Neural progenitor cell (in vitro differentiated cells): ENCODE measurements at regions not wholly inside any gene's neighbourhood (a gene's known extent, or its start where the extent isn't known, plus 50 kb on each side); places are given as distances from the start of the nearest gene placed in this dataset.
A peak's percentile ranks its signal among the peaks of the same experiment; 100 is the strongest.

Experiments used
- DNase-seq: peaks from one replicate; pipeline ENCODE4 v3.0.0-alpha.2; 2016; ENCODE audit warnings: low spot score
- H2AFZ ChIP-seq: fragments of 200-600 bp; sonication (generic); replicated peaks from 2 replicates; pipeline ENCODE4 v1.6.1; 2016; ENCODE audit warnings: antibody characterized with exemption
- H3F3A ChIP-seq: fragments of 200-600 bp; sonication (generic); 2 replicates; pipeline ENCODE4 v1.6.1; 2016; ENCODE audit warnings: antibody characterized with exemption, low read depth
- H3K27ac ChIP-seq: fragments of 200-600 bp; sonication (generic); 2 replicates; pipeline ENCODE4 v1.5.1; 2016; ENCODE audit warnings: mild to moderate bottlenecking
- H3K27me3 ChIP-seq: fragments of 200-600 bp; sonication (generic); 2 replicates; pipeline ENCODE4 v1.6.1; 2016; ENCODE audit warnings: mild to moderate bottlenecking, moderate library complexity
- H3K36me3 ChIP-seq: fragments of 200-600 bp; sonication (generic); 2 replicates; pipeline ENCODE4 v1.5.1; 2016
- H3K4me1 ChIP-seq: fragments of 200-600 bp; sonication (generic); 2 replicates; pipeline ENCODE4 v1.6.1; 2016; ENCODE audit warnings: mixed run types
- H3K4me2 ChIP-seq: fragments of 200-600 bp; sonication (generic); 2 replicates; pipeline ENCODE4 v1.6.1; 2016
- H3K4me3 ChIP-seq: fragments of 200-600 bp; sonication (generic); 2 replicates; pipeline ENCODE4 v1.5.1; 2016
- H3K79me2 ChIP-seq: fragments of 200-600 bp; sonication (generic); 2 replicates; pipeline ENCODE4 v1.6.1; 2016; ENCODE audit warnings: low read depth
- H3K9ac ChIP-seq: fragments of 200-600 bp; sonication (generic); 2 replicates; pipeline ENCODE4 v1.6.1; 2016
- H3K9me3 ChIP-seq: fragments of 200-600 bp; sonication (generic); 2 replicates; pipeline ENCODE4 v1.5.1; 2016; ENCODE audit warnings: low read depth
- H4K20me1 ChIP-seq: fragments of 200-600 bp; sonication (generic); 2 replicates; pipeline ENCODE4 v1.6.1; 2016; ENCODE audit warnings: low read depth
- H3K27ac Mint-ChIP-seq: 3 replicates; pipeline ENCODE4 v1.8.0; 2021; ENCODE audit warnings: mixed read lengths
- H3K27me3 Mint-ChIP-seq: 2 replicates; pipeline ENCODE4 v1.8.0; 2022; ENCODE audit warnings: low read depth, mild to moderate bottlenecking, inconsistent platforms, moderate library complexity, mixed read lengths; ENCODE audit not compliant: insufficient read depth
- H3K36me3 Mint-ChIP-seq: 3 replicates; pipeline ENCODE4 v1.8.0; 2021; ENCODE audit warnings: mixed read lengths
- H3K4me1 Mint-ChIP-seq: 3 replicates; pipeline ENCODE4 v1.8.0; 2021; ENCODE audit warnings: mixed read lengths
- H3K4me3 Mint-ChIP-seq: 3 replicates; pipeline ENCODE4 v1.8.0; 2021; ENCODE audit warnings: mild to moderate bottlenecking, moderate library complexity, mixed read lengths
- H3K9me3 Mint-ChIP-seq: 3 replicates; pipeline ENCODE4 v1.8.0; 2020; ENCODE audit warnings: mixed read lengths
- CTCF ChIP-seq: fragments of 200-600 bp; sonication (generic); IDR thresholded peaks from 2 replicates; pipeline ENCODE4 v1.5.1; 2017; ENCODE audit warnings: antibody characterized with exemption, mild to moderate bottlenecking
- EZH2 ChIP-seq: fragments of 200-600 bp; sonication (generic); IDR thresholded peaks from 2 replicates; pipeline ENCODE4 v1.6.1; 2017; ENCODE audit warnings: antibody characterized with exemption, mild to moderate bottlenecking, moderate library complexity
- EZH2phosphoT487 ChIP-seq: fragments of 200-600 bp; sonication (generic); IDR thresholded peaks from 2 replicates; pipeline ENCODE4 v1.6.1; 2017; ENCODE audit warnings: antibody characterized with exemption

- Histone ChIP-seq H3K9ac (no peak overlapping the region), H4K20me1 (no peaks in the 10 kb centered on the region), H3K27ac (no peak overlapping the region), H3F3A (no peaks in the 10 kb centered on the region), H2AFZ (no peak overlapping the region), H3K4me2 (no peak overlapping the region), H3K36me3 (no peaks in the 10 kb centered on the region), H3K4me3 (no peak overlapping the region), H3K9me3 (no peaks in the 10 kb centered on the region), H3K27me3 (no peaks in the 10 kb centered on the region), H3K79me2 (no peaks in the 10 kb centered on the region), H3K4me1 (no peaks in the 10 kb centered on the region)
- Mint-ChIP-seq H3K4me1 (peaks cover 3% of the 10 kb centered on the region), H3K9me3 (no peaks in the 10 kb centered on the region), H3K36me3 (no peaks in the 10 kb centered on the region), H3K4me3 (no peak overlapping the region), H3K27ac (no peak overlapping the region), H3K27me3 (peaks cover 2% of the 10 kb centered on the region)
- no peak for DNase-seq
- TF ChIP-seq CTCF (no peak), EZH2 (no peak), EZH2phosphoT487 (no peak)
Observed at GRCh38 chr4:154086247-154086646, 297.4 kb upstream of the SFRP2 start.

GRCh38 chr4:154084864-154085263 lies 296.0 kb upstream of the SFRP2 start:
- Histone ChIP-seq H3K36me3 (no peaks in the 10 kb centered on the region), H3K27ac (no peak overlapping the region), H3F3A (no peaks in the 10 kb centered on the region), H3K79me2 (no peaks in the 10 kb centered on the region), H2AFZ (no peak overlapping the region), H4K20me1 (no peaks in the 10 kb centered on the region), H3K9ac (no peak overlapping the region), H3K4me1 (no peaks in the 10 kb centered on the region), H3K4me3 (no peak overlapping the region), H3K4me2 (no peak overlapping the region), H3K9me3 (no peaks in the 10 kb centered on the region), H3K27me3 (no peaks in the 10 kb centered on the region)
- H3K36me3 Mint-ChIP-seq, result no peaks in the 10 kb centered on the region
- H3K4me3 Mint-ChIP-seq, result no peak overlapping the region
- DNase-seq, result no peak
- no peak overlapping the region for H3K27ac Mint-ChIP-seq
- peaks cover 2% of the 10 kb centered on the region for H3K27me3 Mint-ChIP-seq
- TF ChIP-seq EZH2 (no peak), CTCF (no peak), EZH2phosphoT487 (no peak)
- H3K9me3 Mint-ChIP-seq, result no peaks in the 10 kb centered on the region
- peaks cover 3% of the 10 kb centered on the region for H3K4me1 Mint-ChIP-seq

GRCh38 chr4:154082760-154083535 lies 294.1 kb upstream of the SFRP2 start:
- peak; percentile 69 for DNase-seq
- H3K4me3 Mint-ChIP-seq, result no peak overlapping the region
- H3K9ac ChIP-seq, result no peak overlapping the region
- no peaks in the 10 kb centered on the region for H4K20me1 ChIP-seq
- H3K4me2 ChIP-seq, result no peak overlapping the region
- H3K4me1 Mint-ChIP-seq, result peaks cover 3% of the 10 kb centered on the region
- H3K9me3 Mint-ChIP-seq, result no peaks in the 10 kb centered on the region
- H3K27ac ChIP-seq, result no peak overlapping the region
- no peaks in the 10 kb centered on the region for H3K27me3 ChIP-seq
- H3K4me1 ChIP-seq, result no peaks in the 10 kb centered on the region
- no peak overlapping the region for H2AFZ ChIP-seq
- H3K27me3 Mint-ChIP-seq, result peaks cover 2% of the 10 kb centered on the region
- H3K36me3 Mint-ChIP-seq, result no peaks in the 10 kb centered on the region
- H3K4me3 ChIP-seq, result no peak overlapping the region
- H3K9me3 ChIP-seq, result no peaks in the 10 kb centered on the region
- no peaks in the 10 kb centered on the region for H3F3A ChIP-seq
- H3K27ac Mint-ChIP-seq, result no peak overlapping the region
- H3K36me3 ChIP-seq, result no peaks in the 10 kb centered on the region
- H3K79me2 ChIP-seq, result no peaks in the 10 kb centered on the region
- TF ChIP-seq CTCF (peak; percentile 65), EZH2 (no peak), EZH2phosphoT487 (no peak)
